Heart left ventricle (tissue), 16 donors: ENCODE measurements at regions not wholly inside any gene's neighbourhood (a gene's known extent, or its start where the extent isn't known, plus 50 kb on each side); places are given as distances from the start of the nearest gene placed in this dataset.

ENCODE experiments used
- ATAC-seq, 4 donors: fragments of 200-7000 bp; cut with Tn5 transposase; one replicate each; pipeline ENCODE4 v1.9.1; 2020 to 2022; ENCODE audit warnings: moderate library complexity in 4 of 4, mild to moderate bottlenecking in 3 of 4, moderate number of reproducible peaks in 1 of 4
- DNase-seq, 5 donors: peaks; one replicate each; pipeline ENCODE4 v3.0.0-alpha.2; 2020
- H3K27ac ChIP-seq, 12 donors: fragments of 200-600 bp; sonication (generic) in 4 of 12; one replicate each; pipeline versions ENCODE4 v1.5.0 to v1.8.0; 2016 to 2022; ENCODE audit warnings: mild to moderate bottlenecking in 2 of 12
- H3K27me3 ChIP-seq, 9 donors: fragments of 200-600 bp; sonication (generic) in 2 of 9; one replicate each; pipeline versions ENCODE4 v1.5.1 to v1.8.0; 2016 to 2022; ENCODE audit warnings: mild to moderate bottlenecking in 3 of 9
- H3K36me3 ChIP-seq, 9 donors: fragments of 200-600 bp; sonication (generic) in 2 of 9; one replicate each; pipeline versions ENCODE4 v1.5.0 to v1.8.0; 2018 to 2022; ENCODE audit warnings: mild to moderate bottlenecking in 2 of 9
- H3K4me1 ChIP-seq, 12 donors: fragments of 200-600 bp; sonication (generic) in 4 of 12; one replicate each; pipeline versions ENCODE4 v1.5.0 to v1.8.0; 2016 to 2022; ENCODE audit warnings: mild to moderate bottlenecking in 3 of 12
- H3K4me3 ChIP-seq, 12 donors: fragments of 200-600 bp; sonication (generic) in 4 of 12; one replicate each; pipeline versions ENCODE4 v1.5.0 to v1.8.0; 2017 to 2022; ENCODE audit warnings: mild to moderate bottlenecking in 9 of 12, moderate library complexity in 4 of 12
- H3K9me3 ChIP-seq, 12 donors: fragments of 200-600 bp; sonication (generic) in 4 of 12; one replicate each; pipeline versions ENCODE4 v1.5.0 to v1.8.0; 2016 to 2022; ENCODE audit warnings: mild to moderate bottlenecking in 1 of 12
- POLR2A ChIP-seq, 2 donors: fragments of 450-650 bp; IDR thresholded peaks; one replicate each; pipeline ENCODE4 v1.6.1; 2017; ENCODE audit warnings: antibody characterized with exemption in 2 of 2, mild to moderate bottlenecking in 2 of 2, moderate library complexity in 2 of 2
- WGBS, 4 donors: extraction: QIAGEN DNeasy Blood & Tissue Kit in 2 of 4; methylation state at CpG; one replicate each; pipeline versions ENCODE4 v1.1.5 to v1.1.7; 2013 to 2018; 5-methylcytosine and 5-hydroxymethylcytosine counted together
- intact Hi-C, 10 donors: fragments of 100-400 bp; cut with DNase I; formaldehyde crosslinking; loops; one replicate each; pipeline versions ENCODE4 v1.11.1 to v1.14.2; 2022
- TF ChIP-seq, protein P1 (sequence below), 12 donors: fragments of 200-600 bp; sonication (generic) in 4 of 12; IDR thresholded peaks; one replicate each; pipeline versions ENCODE4 v1.5.0 to v1.8.0; 2018 to 2022; ENCODE audit warnings: antibody characterized with exemption in 12 of 12, mild to moderate bottlenecking in 5 of 12
- donor health status: ischemic (EF 13 %, LVEDD 7.1; RV severe dilation, severe dysfunction).
- donor health status: healthy with polysubstance abuse.
- donor health status: DM: no; HTN: yes; CAD: no.
- donor health status: DM: no; HTN: no; CAD: no.
- donor health status: ischemic (EF 25% LVEDD 6.9; RV normal size, moderate dysfunction).
- donor health status: ischemic (EF 25% LVEDD 5.7; RV mildly dilated, moderate dysfunction).
- donor health status: healthy.
- donor health status: DM: yes; HTN: yes; CAD: no.
- donor health status: ischemic (EF 35%, LVEDD 5.7; RV mildly dilated, moderate dysfunction).
- donor health status: nonischemic (EF 11% LVEDD 7.7; RV severe dilation, severe dysfunction).
- donor health status: DM: yes; HTN: yes; CAD: no.
- donor health status: PGD.
- donor health status: ischemic (EF 29% LVEDD 5.4; RV normal size, mild dysfunction).
- donor health status: nonischemic (EF 23%, LVEDD 6.1; RV moderate dilation, normal function).

DNA sequence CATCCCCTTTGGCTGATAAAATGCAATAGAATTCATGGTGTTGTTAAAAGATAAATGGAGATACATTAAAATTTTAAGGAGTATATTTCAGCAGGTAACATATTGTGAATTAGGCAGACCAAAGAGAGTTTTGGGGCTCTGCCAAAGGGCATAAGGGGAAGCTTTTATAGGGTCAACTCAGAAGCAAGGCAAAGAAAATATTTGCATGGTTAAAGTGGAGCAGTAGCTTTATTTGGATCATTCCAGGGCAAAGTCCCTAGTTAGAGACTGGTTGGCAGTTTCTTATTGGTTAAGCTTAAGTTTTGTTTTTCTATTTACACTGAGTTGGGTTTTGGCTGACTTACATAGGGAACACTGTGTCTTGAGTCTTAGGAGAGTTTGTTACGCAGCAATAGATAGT is 75.1 kb upstream of the CA10 start:
- Histone ChIP-seq H3K9me3 (no peaks in the 10 kb centered on the region), H3K27ac (no peak overlapping the region), H3K27me3 (no peaks in the 10 kb centered on the region), H3K4me3 (no peak overlapping the region), H3K4me1 (no peaks in the 10 kb centered on the region), H3K36me3 (no peaks in the 10 kb centered on the region)
- DNase-seq (no peak), ATAC-seq (no peak)
- intact Hi-C loops = no loop called here
- TF ChIP-seq, protein P1, sequence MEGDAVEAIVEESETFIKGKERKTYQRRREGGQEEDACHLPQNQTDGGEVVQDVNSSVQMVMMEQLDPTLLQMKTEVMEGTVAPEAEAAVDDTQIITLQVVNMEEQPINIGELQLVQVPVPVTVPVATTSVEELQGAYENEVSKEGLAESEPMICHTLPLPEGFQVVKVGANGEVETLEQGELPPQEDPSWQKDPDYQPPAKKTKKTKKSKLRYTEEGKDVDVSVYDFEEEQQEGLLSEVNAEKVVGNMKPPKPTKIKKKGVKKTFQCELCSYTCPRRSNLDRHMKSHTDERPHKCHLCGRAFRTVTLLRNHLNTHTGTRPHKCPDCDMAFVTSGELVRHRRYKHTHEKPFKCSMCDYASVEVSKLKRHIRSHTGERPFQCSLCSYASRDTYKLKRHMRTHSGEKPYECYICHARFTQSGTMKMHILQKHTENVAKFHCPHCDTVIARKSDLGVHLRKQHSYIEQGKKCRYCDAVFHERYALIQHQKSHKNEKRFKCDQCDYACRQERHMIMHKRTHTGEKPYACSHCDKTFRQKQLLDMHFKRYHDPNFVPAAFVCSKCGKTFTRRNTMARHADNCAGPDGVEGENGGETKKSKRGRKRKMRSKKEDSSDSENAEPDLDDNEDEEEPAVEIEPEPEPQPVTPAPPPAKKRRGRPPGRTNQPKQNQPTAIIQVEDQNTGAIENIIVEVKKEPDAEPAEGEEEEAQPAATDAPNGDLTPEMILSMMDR (IDR thresholded peaks at IDR 0.05) = no peak
- TF ChIP-seq POLR2A (IDR thresholded peaks at IDR 0.05) = no peak
- WGBS, 4 donors = 63 to 84% (median 79%) methylated on average over 1 of the region's 1 CpG

DNA sequence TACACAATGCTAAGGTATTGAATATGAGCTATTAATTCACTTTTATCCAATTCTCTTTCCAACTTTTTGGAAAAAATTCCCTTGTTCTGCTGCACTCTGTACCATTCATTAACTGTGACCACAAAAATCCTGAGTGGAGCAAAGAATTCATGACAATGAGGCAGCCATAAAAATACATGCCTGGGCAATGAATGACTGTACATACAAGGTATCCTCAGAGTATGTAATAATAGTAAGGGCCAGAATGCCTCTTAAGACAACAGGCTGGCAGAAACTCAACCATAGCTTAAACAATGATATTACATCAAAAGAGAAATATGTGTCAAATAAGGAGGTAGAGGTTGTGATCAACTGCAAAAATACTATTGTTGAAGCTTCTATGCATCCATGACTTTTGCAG is 74.7 kb upstream of the CA10 start:
- DNase-seq = no peak
- intact Hi-C loops = no loop called here
- H3K27ac ChIP-seq = no peak overlapping the region
- no peaks in the 10 kb centered on the region for H3K36me3 ChIP-seq
- H3K27me3 ChIP-seq = no peaks in the 10 kb centered on the region
- H3K4me3 ChIP-seq = no peak overlapping the region
- no peaks in the 10 kb centered on the region for H3K9me3 ChIP-seq
- TF ChIP-seq POLR2A (IDR thresholded peaks at IDR 0.05) = no peak
- TF ChIP-seq, protein P1 (IDR thresholded peaks at IDR 0.05) = no peak
- no peaks in the 10 kb centered on the region for H3K4me1 ChIP-seq
- ATAC-seq = no peak

- 61 to 77% (median 66%) methylated on average over 3 of the region's 3 CpGs for WGBS, 4 donors
- H3K36me3 ChIP-seq = no peaks in the 10 kb centered on the region
- H3K4me1 ChIP-seq = no peaks in the 10 kb centered on the region
- TF ChIP-seq, protein P1 (IDR thresholded peaks at IDR 0.05) = no peak
- TF ChIP-seq POLR2A (IDR thresholded peaks at IDR 0.05) = no peak
- peaks cover 0 to 3% (median 0%) of the 10 kb centered on the region in 9 donors for H3K27me3 ChIP-seq
- intact Hi-C loops = no loop called here
- H3K4me3 ChIP-seq = no peak overlapping the region
- H3K27ac ChIP-seq = no peak overlapping the region
- ATAC-seq (no peak), DNase-seq (no peak)
- no peaks in the 10 kb centered on the region for H3K9me3 ChIP-seq
Observed at GRCh38 chr17:52228823-52229222, 70.3 kb upstream of the CA10 start.

DNA sequence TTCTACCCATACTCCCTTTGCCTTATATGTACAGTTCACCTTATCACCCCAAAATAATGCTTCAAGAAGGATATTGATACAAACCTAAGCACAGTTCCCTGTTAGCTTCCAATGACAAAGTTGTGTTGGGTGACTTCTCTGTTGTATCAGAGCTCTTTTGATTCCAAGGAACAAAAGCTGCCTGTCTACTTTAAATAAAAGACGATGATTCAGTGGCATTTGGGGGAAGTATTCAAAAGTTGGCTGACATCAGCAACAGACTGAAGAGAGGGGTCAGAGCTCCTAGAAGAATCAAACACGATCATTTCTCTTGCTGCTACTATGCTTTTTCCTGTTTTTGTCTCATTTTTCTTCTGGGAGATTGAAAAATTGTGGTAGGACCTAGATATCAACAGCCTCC is 69.4 kb upstream of the CA10 start:
- Histone ChIP-seq H3K36me3 (no peaks in the 10 kb centered on the region), H3K9me3 (no peaks in the 10 kb centered on the region), H3K4me1 (no peaks in the 10 kb centered on the region), H3K27ac (no peak overlapping the region), H3K27me3 (peaks cover 0 to 3% (median 0%) of the 10 kb centered on the region in 9 donors), H3K4me3 (no peak overlapping the region)
- no peak for TF ChIP-seq POLR2A (IDR thresholded peaks at IDR 0.05)
- TF ChIP-seq, protein P1 (IDR thresholded peaks at IDR 0.05) = no peak
- WGBS, 4 donors = 43 to 56% (median 52%) methylated on average over 2 of the region's 2 CpGs
- no peak for ATAC-seq
- no peak for DNase-seq
- intact Hi-C loops = no loop called here
